Psoas muscle (tissue), 7 donors: ENCODE measurements at regions not wholly inside any gene's neighbourhood (a gene's known extent, or its start where the extent isn't known, plus 50 kb on each side); places are given as distances from the start of the nearest gene placed in this dataset.
"Not testable (repeated sequence)": the region's sequence is repeated elsewhere in the genome, so short reads cannot be mapped to it uniquely, and the experiment has no call there.

Experiments used
- ATAC-seq, 4 donors: fragments of 200-7000 bp; cut with Tn5 transposase; one replicate each; pipeline ENCODE4 v1.9.1; 2020; ENCODE audit warnings: moderate library complexity in 3 of 4, mild to moderate bottlenecking in 2 of 4
- DNase-seq, 2 donors: peaks; one replicate each; pipeline ENCODE4 v3.0.0-alpha.2; 2020
- H3K27ac ChIP-seq: fragments of 200-600 bp; one replicate; pipeline ENCODE4 v1.8.0; 2022
- H3K27me3 ChIP-seq, 3 donors: fragments of 200-600 bp in 1 of 3; one replicate each; pipeline versions ENCODE4 v1.6.1 to v1.8.0; 2013 to 2022; ENCODE audit warnings: low read length in 2 of 3, mild to moderate bottlenecking in 2 of 3, moderate library complexity in 1 of 3; ENCODE audit not compliant: insufficient read depth in 3 of 3
- H3K36me3 ChIP-seq, 2 donors: fragments of 200-600 bp in 1 of 2; one replicate each; pipeline versions ENCODE4 v1.6.1 to v1.8.0; 2013 to 2022; ENCODE audit warnings: low read depth in 1 of 2, mild to moderate bottlenecking in 1 of 2, moderate library complexity in 1 of 2; ENCODE audit not compliant: insufficient read depth in 1 of 2
- H3K4me1 ChIP-seq: fragments of 200-600 bp; one replicate; pipeline ENCODE4 v1.8.0; 2022
- H3K4me3 ChIP-seq: fragments of 200-600 bp; one replicate; pipeline ENCODE4 v1.8.0; 2022; ENCODE audit warnings: mild to moderate bottlenecking
- H3K9me3 ChIP-seq: fragments of 200-600 bp; one replicate; pipeline ENCODE4 v1.8.0; 2022
- WGBS, 3 donors: extraction: QIAGEN DNeasy Blood & Tissue Kit; methylation state at CpG; one replicate each; pipeline versions ENCODE4 v1.1.6 to v1.1.7; 2013; 5-methylcytosine and 5-hydroxymethylcytosine counted together
- intact Hi-C, 2 donors: fragments of 100-400 bp; cut with DNase I; formaldehyde crosslinking; loops; one replicate each; pipeline versions ENCODE4 v1.11.0 to v1.14.2; 2022
- TF ChIP-seq, protein P1 (sequence below): fragments of 200-600 bp; IDR thresholded peaks from one replicate; pipeline ENCODE4 v1.8.0; 2022; ENCODE audit warnings: antibody characterized with exemption
- donor health status: healthy with polysubstance abuse.
- donor health status: DM: no; HTN: no; CAD: no; lungs with moderate emphysema.
- donor health status: Bipolar disorder and iron deficiency.
- donor health status: healthy.
- donor health status: DM: yes; HTN: yes; CAD: no.
- donor health status: DM: no; HTN: no; CAD: no.
- donor health status: DM: yes; HTN: yes; CAD: no.

DNA sequence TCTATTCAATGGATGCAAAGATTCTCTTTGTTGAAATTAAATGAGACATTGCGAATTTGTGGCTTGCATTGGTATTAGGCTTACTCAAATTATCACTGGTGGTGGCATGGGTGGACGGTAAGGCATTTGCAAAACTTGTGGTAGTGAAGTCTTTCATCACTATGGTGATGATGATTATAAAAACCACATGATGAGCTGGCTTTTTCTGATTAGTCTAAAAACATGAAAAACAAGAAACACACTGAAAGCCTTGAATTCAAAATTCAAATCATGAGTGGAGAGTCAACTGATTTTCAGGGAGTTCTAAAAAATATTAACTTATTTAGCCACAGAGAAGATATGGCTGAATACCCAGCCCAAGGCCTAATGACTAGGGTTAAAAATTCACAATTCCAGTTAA is 99.8 kb upstream of the HGF start:
- Histone ChIP-seq H3K4me1 (no peaks in the 10 kb centered on the region), H3K9me3 (no peaks in the 10 kb centered on the region), H3K27me3 (no peaks in the 10 kb centered on the region), H3K4me3 (no peak overlapping the region), H3K36me3 (no peaks in the 10 kb centered on the region), H3K27ac (no peak overlapping the region)
- WGBS, 3 donors: 84 to 90% (median 87%) methylated on average over 2 of the region's 2 CpGs
- TF ChIP-seq, protein P1, sequence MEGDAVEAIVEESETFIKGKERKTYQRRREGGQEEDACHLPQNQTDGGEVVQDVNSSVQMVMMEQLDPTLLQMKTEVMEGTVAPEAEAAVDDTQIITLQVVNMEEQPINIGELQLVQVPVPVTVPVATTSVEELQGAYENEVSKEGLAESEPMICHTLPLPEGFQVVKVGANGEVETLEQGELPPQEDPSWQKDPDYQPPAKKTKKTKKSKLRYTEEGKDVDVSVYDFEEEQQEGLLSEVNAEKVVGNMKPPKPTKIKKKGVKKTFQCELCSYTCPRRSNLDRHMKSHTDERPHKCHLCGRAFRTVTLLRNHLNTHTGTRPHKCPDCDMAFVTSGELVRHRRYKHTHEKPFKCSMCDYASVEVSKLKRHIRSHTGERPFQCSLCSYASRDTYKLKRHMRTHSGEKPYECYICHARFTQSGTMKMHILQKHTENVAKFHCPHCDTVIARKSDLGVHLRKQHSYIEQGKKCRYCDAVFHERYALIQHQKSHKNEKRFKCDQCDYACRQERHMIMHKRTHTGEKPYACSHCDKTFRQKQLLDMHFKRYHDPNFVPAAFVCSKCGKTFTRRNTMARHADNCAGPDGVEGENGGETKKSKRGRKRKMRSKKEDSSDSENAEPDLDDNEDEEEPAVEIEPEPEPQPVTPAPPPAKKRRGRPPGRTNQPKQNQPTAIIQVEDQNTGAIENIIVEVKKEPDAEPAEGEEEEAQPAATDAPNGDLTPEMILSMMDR: no peak
- ATAC-seq: no peak
- DNase-seq: no peak
- intact Hi-C loops: no loop called here

DNA sequence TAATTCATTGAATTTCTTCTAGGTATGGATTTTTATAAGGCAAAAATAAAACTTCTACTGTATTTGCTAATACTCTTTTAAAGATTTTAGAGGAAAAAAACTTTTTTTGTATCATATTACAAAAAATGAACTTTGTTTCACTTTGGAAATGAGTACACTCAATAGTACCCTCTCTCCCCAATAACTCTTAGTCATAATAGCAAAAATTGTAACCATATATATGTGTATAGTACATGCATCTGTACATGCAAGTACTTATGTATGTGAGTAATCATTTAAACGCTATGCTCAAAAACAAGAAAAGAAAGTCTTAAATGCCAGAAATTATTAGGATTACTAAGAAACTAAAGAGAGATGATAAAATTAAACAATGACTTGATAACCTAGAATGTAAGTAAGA is 95.9 kb upstream of the HGF start:
- intact Hi-C loops: no loop called here
- Histone ChIP-seq H3K4me1 (no peaks in the 10 kb centered on the region), H3K27ac (no peak overlapping the region), H3K36me3 (no peaks in the 10 kb centered on the region), H3K4me3 (no peak overlapping the region), H3K27me3 (no peaks in the 10 kb centered on the region), H3K9me3 (no peaks in the 10 kb centered on the region)
- 87 to 98% (median 91%) methylated on average over 1 of the region's 1 CpG for WGBS, 3 donors
- ATAC-seq: no peak
- TF ChIP-seq, protein P1: no peak
- DNase-seq: no peak

DNA sequence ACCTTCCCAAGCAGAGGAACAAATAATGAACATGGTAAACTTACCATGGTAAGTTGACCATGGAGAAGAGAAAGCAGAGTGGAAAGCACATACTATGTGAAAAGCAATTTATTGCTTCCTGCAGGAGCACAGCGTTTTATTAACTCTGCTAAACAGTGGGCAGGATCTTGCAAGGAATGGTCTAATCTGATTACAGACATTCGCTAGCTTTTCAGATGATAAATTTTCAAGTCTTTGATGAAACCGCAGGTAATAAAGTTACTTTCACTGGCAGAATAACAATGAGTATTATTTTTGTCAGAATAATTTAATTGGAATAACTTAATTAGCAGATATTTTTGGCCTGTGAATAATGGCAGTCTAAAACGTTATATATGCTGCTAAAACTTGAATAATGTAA is 89.6 kb upstream of the HGF start:
- no peak for DNase-seq
- intact Hi-C loops: no loop called here
- Histone ChIP-seq H3K4me1 (no peaks in the 10 kb centered on the region), H3K36me3 (no peaks in the 10 kb centered on the region), H3K27me3 (no peaks in the 10 kb centered on the region), H3K9me3 (no peaks in the 10 kb centered on the region), H3K4me3 (no peak overlapping the region), H3K27ac (no peak overlapping the region)
- TF ChIP-seq, protein P1: no peak
- no peak for ATAC-seq
- WGBS, 3 donors: 54 to 58% (median 54%) methylated on average over 4 of the region's 4 CpGs

DNA sequence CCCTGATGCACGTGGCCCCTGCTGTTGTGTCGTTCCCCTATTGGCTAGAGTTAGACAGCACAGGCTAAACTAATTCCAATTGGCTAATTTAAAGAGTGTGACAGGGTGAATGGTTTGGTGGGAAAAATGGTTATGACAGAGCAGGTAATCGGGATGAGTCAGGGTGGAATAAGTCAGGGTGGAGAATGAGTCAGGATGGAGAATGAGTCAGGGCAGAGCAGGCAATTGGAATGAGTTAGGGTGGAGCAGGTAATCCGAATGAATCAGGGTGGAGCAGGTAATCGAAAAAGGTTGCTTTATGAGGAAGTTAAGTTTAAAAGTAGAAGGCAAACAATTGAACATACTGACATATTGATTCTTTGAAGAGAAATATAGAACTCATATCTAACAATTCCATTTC is 89.0 kb upstream of the HGF start:
- ATAC-seq, H3K27ac ChIP-seq, H3K9me3 ChIP-seq, H3K4me1 ChIP-seq, H3K4me3 ChIP-seq, H3K27me3 ChIP-seq, H3K36me3 ChIP-seq, intact Hi-C loops, DNase-seq: not testable (repeated sequence)
- 79 to 86% (median 85%) methylated on average over 5 of the region's 5 CpGs for WGBS, 3 donors

DNA sequence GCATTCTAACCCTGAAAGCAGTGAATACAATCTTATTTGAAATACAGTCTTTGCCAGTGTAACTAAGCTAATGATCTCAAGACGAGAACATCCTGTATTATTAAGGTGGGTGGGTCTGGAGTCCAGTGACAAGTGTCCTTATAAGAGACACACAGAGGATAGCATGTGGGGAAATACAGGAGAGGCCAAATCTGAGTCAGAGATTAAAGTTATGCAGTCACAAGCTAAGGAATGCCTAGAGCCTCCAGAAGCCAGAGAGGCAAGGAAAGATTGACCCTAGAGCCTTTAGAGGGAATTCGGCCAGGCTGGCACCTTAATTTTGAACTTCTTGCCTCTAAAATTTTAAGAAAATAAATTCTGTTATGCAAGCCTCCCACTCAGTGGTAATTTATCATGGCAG is 87.5 kb upstream of the HGF start:
- ATAC-seq (no peak), DNase-seq (no peak)
- TF ChIP-seq, protein P1: no peak
- Histone ChIP-seq H3K27me3 (no peaks in the 10 kb centered on the region), H3K4me1 (no peaks in the 10 kb centered on the region), H3K9me3 (no peaks in the 10 kb centered on the region), H3K27ac (no peak overlapping the region), H3K36me3 (no peaks in the 10 kb centered on the region), H3K4me3 (no peak overlapping the region)
- intact Hi-C loops: no loop called here
- WGBS, 3 donors: 69 to 77% (median 73%) methylated on average over 2 of the region's 2 CpGs
